GM21528 (cell line): ENCODE measurements at regions not wholly inside any gene's neighbourhood (a gene's known extent, or its start where the extent isn't known, plus 50 kb on each side); places are given as distances from the start of the nearest gene placed in this dataset.

ENCODE experiments used
- ATAC-seq: cut with Tn5 transposase; IDR thresholded peaks from one replicate; pipeline ENCODE4 v1.9.1; 2021; ENCODE audit warnings: mild to moderate bottlenecking, moderate library complexity; ENCODE audit not compliant: unreplicated experiment, low FRiP score

- no peak for ATAC-seq
Measured at GRCh38 chr15:70294731-70295305, 197.1 kb upstream of the TLE3 start.

GRCh38 chr15:70293591-70294470, 196.1 kb upstream of the TLE3 start:
- ATAC-seq = no peak

- ATAC-seq = no peak
Measured at GRCh38 chr15:70293138-70293537, 195.4 kb upstream of the TLE3 start.

- no peak for ATAC-seq
Measured at GRCh38 chr15:70292076-70292760, 194.5 kb upstream of the TLE3 start.

GRCh38 chr15:70291305-70292075, 193.8 kb upstream of the TLE3 start:
- no peak for ATAC-seq

GRCh38 chr15:70290708-70291107, 193.0 kb upstream of the TLE3 start:
- no peak for ATAC-seq

GRCh38 chr15:70289191-70289955, 191.7 kb upstream of the TLE3 start:
- ATAC-seq = no peak

- ATAC-seq = no peak
Measured at GRCh38 chr15:70286113-70286806, 188.5 kb upstream of the TLE3 start.

- no peak for ATAC-seq
Measured at GRCh38 chr15:70284438-70285214, 186.9 kb upstream of the TLE3 start.

- no peak for ATAC-seq
Measured at GRCh38 chr15:70283511-70283910, 185.8 kb upstream of the TLE3 start.

GRCh38 chr15:70281811-70282307, 184.1 kb upstream of the TLE3 start:
- ATAC-seq = no peak

- no peak for ATAC-seq
Measured at GRCh38 chr15:70281261-70281810, 183.6 kb upstream of the TLE3 start.

- ATAC-seq = no peak
Measured at GRCh38 chr15:70280781-70281180, 183.1 kb upstream of the TLE3 start.

- no peak for ATAC-seq
Measured at GRCh38 chr15:70279096-70279495, 181.4 kb upstream of the TLE3 start.

GRCh38 chr15:70278644-70279043, 180.9 kb upstream of the TLE3 start:
- no peak for ATAC-seq

- no peak for ATAC-seq
Measured at GRCh38 chr15:70277556-70277955, 179.8 kb upstream of the TLE3 start.

- no peak for ATAC-seq
Measured at GRCh38 chr15:70276401-70276800, 178.7 kb upstream of the TLE3 start.

- ATAC-seq = no peak
Measured at GRCh38 chr15:70275461-70276138, 177.9 kb upstream of the TLE3 start.
